ENCODE measurements at regions not wholly inside any gene's neighbourhood (a gene's known extent, or its start where the extent isn't known, plus 50 kb on each side); places are given as distances from the start of the nearest gene placed in this dataset.

- TF ChIP-seq CTCF (IDR thresholded peaks at IDR 0.05 in 2 of 3, conservative IDR thresholded peaks at IDR 0.05 in 1 of 3; ENCODE audit: control insufficient read depth in 2 of 3, extremely low read depth in 1 of 3, insufficient read depth in 1 of 3, low read depth in 3 of 3, low read length in 3 of 3) (no peak), MTA2 (IDR thresholded peaks at IDR 0.05; ENCODE audit: low read depth) (no peak), POLR2A (IDR thresholded peaks at IDR 0.05; ENCODE audit: low read depth, low read length) (no peak), SMC3 (IDR thresholded peaks at IDR 0.05; ENCODE audit: borderline replicate concordance, low read length) (no peak), GABPA (IDR thresholded peaks at IDR 0.05; ENCODE audit: low read depth) (no peak), KDM1A (IDR thresholded peaks at IDR 0.05; ENCODE audit: borderline replicate concordance) (no peak), JUND (IDR thresholded peaks at IDR 0.05; ENCODE audit: low read depth, low read length) (no peak), SUPT20H (IDR thresholded peaks at IDR 0.05; ENCODE audit: borderline replicate concordance, control insufficient read depth, low read depth, low read length) (no peak), POLR2AphosphoS5 (IDR thresholded peaks at IDR 0.05; ENCODE audit: low read length) (no peak), RFX5 (IDR thresholded peaks at IDR 0.05; ENCODE audit: low read depth, low read length) (no peak), EZH2 (IDR thresholded peaks at IDR 0.05; ENCODE audit: borderline replicate concordance, control insufficient read depth, low read depth, low read length) (no peak)
Measured at GRCh38 chr21:22476726-22477646, 1478.8 kb downstream of the NCAM2 start.
